GM23248 (cell line): ENCODE measurements at regions not wholly inside any gene's neighbourhood (a gene's known extent, or its start where the extent isn't known, plus 50 kb on each side); places are given as distances from the start of the nearest gene placed in this dataset.

Source experiments
- DNase-seq: peaks from one replicate; pipeline ENCODE4 v3.0.0-alpha.2; 2015
- H2AFZ ChIP-seq: fragments of 200-600 bp; sonication (generic); 2 replicates; pipeline ENCODE4 v1.6.1; 2016; ENCODE audit warnings: antibody characterized with exemption
- H3F3A ChIP-seq: fragments of 200-600 bp; sonication (generic); 2 replicates; pipeline ENCODE4 v1.6.1; 2016; ENCODE audit warnings: mild to moderate bottlenecking, antibody characterized with exemption, mixed run types; ENCODE audit not compliant: insufficient read depth
- H3K27ac ChIP-seq: fragments of 200-600 bp; sonication (generic); 2 replicates; pipeline ENCODE4 v1.5.1; 2016; ENCODE audit warnings: mild to moderate bottlenecking
- H3K27me3 ChIP-seq: fragments of 200-600 bp; sonication (generic); replicated peaks from 2 replicates; pipeline ENCODE4 v1.6.1; 2016; ENCODE audit warnings: mild to moderate bottlenecking; ENCODE audit not compliant: insufficient read depth
- H3K36me3 ChIP-seq: fragments of 200-600 bp; sonication (generic); 2 replicates; pipeline ENCODE4 v1.6.1; 2016; ENCODE audit warnings: low read depth, mild to moderate bottlenecking
- H3K4me1 ChIP-seq: fragments of 200-600 bp; sonication (generic); 2 replicates; pipeline ENCODE4 v1.6.1; 2016; ENCODE audit warnings: mild to moderate bottlenecking; ENCODE audit not compliant: insufficient read depth
- H3K4me2 ChIP-seq: fragments of 200-600 bp; sonication (generic); one replicate; pipeline ENCODE4 v1.6.1; 2016; ENCODE audit warnings: mild to moderate bottlenecking; ENCODE audit not compliant: unreplicated experiment
- H3K4me3 ChIP-seq: fragments of 200-600 bp; sonication (generic); 2 replicates; pipeline ENCODE4 v1.5.1; 2016; ENCODE audit warnings: mild to moderate bottlenecking
- H3K79me2 ChIP-seq: fragments of 200-600 bp; sonication (generic); 2 replicates; pipeline ENCODE4 v1.6.1; 2016; ENCODE audit warnings: mild to moderate bottlenecking; ENCODE audit not compliant: insufficient read depth
- H3K9ac ChIP-seq: fragments of 200-600 bp; sonication (generic); 2 replicates; pipeline ENCODE4 v1.6.1; 2016; ENCODE audit warnings: mild to moderate bottlenecking
- H3K9me2 ChIP-seq: fragments of 200-600 bp; sonication (generic); 2 replicates; pipeline ENCODE4 v1.6.1; 2016; ENCODE audit warnings: mixed run types, mild to moderate bottlenecking, moderate library complexity; ENCODE audit not compliant: insufficient read depth
- H3K9me3 ChIP-seq: fragments of 200-600 bp; sonication (generic); one replicate; pipeline ENCODE4 v1.6.1; 2017; ENCODE audit warnings: low read depth
- H4K20me1 ChIP-seq: fragments of 200-600 bp; sonication (generic); 2 replicates; pipeline ENCODE4 v1.6.0; 2016; ENCODE audit not compliant: insufficient read depth
- EZH2 ChIP-seq: fragments of 200-600 bp; sonication (generic); IDR thresholded peaks from 2 replicates; pipeline ENCODE4 v1.6.1; 2018; ENCODE audit warnings: antibody characterized with exemption, mild to moderate bottlenecking; ENCODE audit not compliant: insufficient read depth, poor library complexity, severe bottlenecking
- EZH2phosphoT487 ChIP-seq: fragments of 200-600 bp; sonication (generic); IDR thresholded peaks from 2 replicates; pipeline ENCODE4 v1.6.1; 2018; ENCODE audit warnings: antibody characterized with exemption, moderate library complexity, mild to moderate bottlenecking, low read depth; ENCODE audit not compliant: insufficient read depth
- WGBS, 2 experiments: methylation state at CpG; one replicate each; pipeline ENCODE4 v1.1.6; 2015 to 2017; ENCODE audit warnings: low lambda C conversion rate in 2 of 2, low coverage in 1 of 2; ENCODE audit errors: missing lambda C conversion rate in 2 of 2; 5-methylcytosine and 5-hydroxymethylcytosine counted together
- in situ Hi-C: fragments of 300-500 bp; cut with MboI; formaldehyde crosslinking; loops from 2 replicates; pipeline ENCODE4 v1.15.0; 2020

DNA sequence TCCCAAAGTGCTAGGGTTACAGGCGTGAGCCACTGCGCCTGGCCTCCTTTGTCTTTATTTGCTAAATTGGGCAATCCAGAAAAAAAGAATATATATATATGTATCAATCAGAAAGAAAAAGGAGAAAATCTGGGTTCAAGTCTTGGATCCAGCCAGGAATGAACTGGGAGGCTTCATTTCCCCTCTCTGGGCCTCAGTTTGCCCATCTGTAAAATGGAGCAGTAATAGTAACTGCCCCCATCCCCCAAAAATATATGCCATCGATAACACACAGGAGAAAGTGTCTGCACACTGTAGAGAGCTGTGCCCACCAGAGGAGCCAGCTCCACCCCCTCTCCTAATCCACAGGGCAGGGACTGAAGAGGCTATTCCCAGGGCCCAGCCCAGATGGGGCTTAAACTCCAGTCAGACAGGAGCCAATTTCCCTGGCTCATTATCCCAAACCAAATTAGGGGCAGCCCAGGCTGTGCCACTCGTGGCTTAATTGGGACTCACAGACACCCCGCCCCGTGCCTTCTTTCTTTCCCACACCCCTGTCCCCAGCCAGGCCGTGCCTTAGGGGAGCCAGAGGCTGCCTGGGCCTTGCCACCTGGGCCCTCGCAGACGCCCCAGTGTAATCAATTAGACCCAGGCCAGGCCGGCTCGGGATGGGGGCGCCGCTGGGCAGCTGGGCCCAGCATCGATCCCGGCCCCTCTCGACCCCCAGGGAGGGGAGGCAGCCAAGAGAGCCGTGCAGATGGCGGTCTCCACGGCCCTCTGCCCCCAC, 171.5 kb downstream of the MN1 start:
- Histone ChIP-seq H4K20me1 (no peaks in the 10 kb centered on the region), H2AFZ (no peak overlapping the region), H3K9me2 (no peaks in the 10 kb centered on the region), H3K27me3 (no peaks in the 10 kb centered on the region), H3K4me3 (no peak overlapping the region), H3F3A (no peaks in the 10 kb centered on the region), H3K4me1 (no peaks in the 10 kb centered on the region), H3K36me3 (no peaks in the 10 kb centered on the region), H3K9me3 (no peaks in the 10 kb centered on the region), H3K27ac (no peak overlapping the region), H3K4me2 (no peak overlapping the region), H3K9ac (no peak overlapping the region), H3K79me2 (no peaks in the 10 kb centered on the region)
- TF ChIP-seq EZH2phosphoT487 (no peak), EZH2 (no peak)
- in situ Hi-C loops, result no loop called here
- DNase-seq, result no peak
- 57 to 71% methylated on average over 9 to 19 of the region's 19 CpGs for WGBS, 2 experiments

DNA sequence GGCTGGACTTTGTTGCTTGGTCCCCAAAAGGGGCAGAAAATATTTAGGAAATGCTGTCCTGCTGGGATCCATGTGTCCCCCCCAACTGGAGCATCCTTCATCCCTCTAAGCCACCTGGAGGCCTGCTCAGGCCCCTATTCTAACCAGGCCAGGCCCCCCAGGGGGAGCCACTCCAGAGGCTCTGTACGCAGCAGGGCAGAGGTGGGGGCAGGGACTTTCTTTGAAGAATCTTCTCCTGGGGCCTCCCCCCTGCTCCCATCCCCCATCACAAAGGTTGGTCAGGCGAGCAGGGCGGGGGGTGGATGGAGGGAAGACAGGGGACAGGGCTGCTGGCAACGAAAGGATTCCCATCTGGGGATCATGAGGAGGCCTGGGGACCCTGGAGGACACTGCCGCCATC, 170.8 kb downstream of the MN1 start:
- Histone ChIP-seq H3K79me2 (no peaks in the 10 kb centered on the region), H3F3A (no peaks in the 10 kb centered on the region), H3K9me2 (no peaks in the 10 kb centered on the region), H3K4me3 (no peak overlapping the region), H2AFZ (no peak overlapping the region), H3K36me3 (no peaks in the 10 kb centered on the region), H3K4me1 (no peaks in the 10 kb centered on the region), H3K27me3 (no peaks in the 10 kb centered on the region), H3K9ac (no peak overlapping the region), H3K4me2 (no peak overlapping the region), H3K9me3 (no peaks in the 10 kb centered on the region), H3K27ac (no peak overlapping the region), H4K20me1 (no peaks in the 10 kb centered on the region)
- in situ Hi-C loops, result no loop called here
- TF ChIP-seq EZH2phosphoT487 (no peak), EZH2 (no peak)
- no peak for DNase-seq
- 75 to 76% methylated on average over 3 to 5 of the region's 5 CpGs for WGBS, 2 experiments

- no peaks in the 10 kb centered on the region for H3K4me1 ChIP-seq
- H2AFZ ChIP-seq, result no peak overlapping the region
- no peaks in the 10 kb centered on the region for H3K9me3 ChIP-seq
- no peak overlapping the region for H3K4me3 ChIP-seq
- no peaks in the 10 kb centered on the region for H3K27me3 ChIP-seq
- no peak overlapping the region for H3K9ac ChIP-seq
- no peak overlapping the region for H3K4me2 ChIP-seq
- H3K36me3 ChIP-seq, result no peaks in the 10 kb centered on the region
- in situ Hi-C loops, result no loop called here
- no peaks in the 10 kb centered on the region for H4K20me1 ChIP-seq
- H3F3A ChIP-seq, result no peaks in the 10 kb centered on the region
- no peak for TF ChIP-seq EZH2
- no peak for TF ChIP-seq EZH2phosphoT487
- no peaks in the 10 kb centered on the region for H3K9me2 ChIP-seq
- no peak overlapping the region for H3K27ac ChIP-seq
- no peak for DNase-seq
- 94 to 100% methylated on average over 1 of the region's 1 CpG for WGBS, 2 experiments
- H3K79me2 ChIP-seq, result no peaks in the 10 kb centered on the region
These were observed 169.9 kb downstream of the MN1 start for GRCh38 chr22:27631641-27632040.

GRCh38 chr22:27632451-27633295, 168.9 kb downstream of the MN1 start:
- Histone ChIP-seq H3K4me2 (no peak overlapping the region), H3K27me3 (no peaks in the 10 kb centered on the region), H3K9me2 (no peaks in the 10 kb centered on the region), H3K4me3 (no peak overlapping the region), H3F3A (no peaks in the 10 kb centered on the region), H3K27ac (no peak overlapping the region), H3K9me3 (no peaks in the 10 kb centered on the region), H2AFZ (no peak overlapping the region), H3K36me3 (no peaks in the 10 kb centered on the region), H3K79me2 (no peaks in the 10 kb centered on the region), H3K9ac (no peak overlapping the region), H4K20me1 (no peaks in the 10 kb centered on the region), H3K4me1 (no peaks in the 10 kb centered on the region)
- in situ Hi-C loops, result no loop called here
- WGBS, 2 experiments, result 72% methylated on average over 24 of the region's 24 CpGs
- no peak for DNase-seq
- TF ChIP-seq EZH2phosphoT487, result no peak
- no peak for TF ChIP-seq EZH2
